T-cell (primary cell): ENCODE measurements at regions not wholly inside any gene's neighbourhood (a gene's known extent, or its start where the extent isn't known, plus 50 kb on each side); places are given as distances from the start of the nearest gene placed in this dataset.

Experiments
- ATAC-seq, 4 experiments: fragments of 200-7000 bp in 3 of 4; fragments of 150-1000 bp in 1 of 4; cut with Tn5 transposase; replicated peaks in 1 of 4; 1 replicate in 3 of 4; 2 replicates in 1 of 4; pipeline ENCODE4 v1.10.0; 2021; ENCODE audit warnings: moderate library complexity in 3 of 4, mild to moderate bottlenecking in 2 of 4, moderate number of reproducible peaks in 1 of 4
- CTCF ChIA-PET, 2 donors: fragments of 300-600 bp; sonication (Branson Sonifier 250); formaldehyde crosslinking; loops; one replicate each; lab custom pipeline; 2022; ENCODE audit warnings: antibody characterized with exemption in 2 of 2; lab: Charles Lee
- POLR2A ChIA-PET, 2 donors: fragments of 300-600 bp; sonication (Branson Sonifier 250); formaldehyde crosslinking; loops; one replicate each; lab custom pipeline; 2022; ENCODE audit warnings: antibody characterized with exemption in 2 of 2; lab: Charles Lee
- DNase-seq, 35 experiments: peaks; one replicate each; pipeline versions ENCODE4 v3.0.0 to v3.0.0-alpha.2; 2013 to 2023
- H3K27ac ChIP-seq: one replicate; pipeline ENCODE4 v1.5.1; 2013; ENCODE audit warnings: low read length
- H3K27me3 ChIP-seq, 2 experiments: replicated peaks in 1 of 2; 1 replicate in 1 of 2; 2 replicates in 1 of 2; pipeline versions ENCODE4 v1.6.1 to v1.7.0; 2013; ENCODE audit warnings: low read length in 1 of 2, mixed read lengths in 1 of 2; ENCODE audit not compliant: control insufficient read depth in 2 of 2, insufficient read depth in 2 of 2; ENCODE audit errors: extremely low read depth in 1 of 2
- H3K36me3 ChIP-seq, 2 donors: 1 replicate in 1 of 2; 2 replicates in 1 of 2; pipeline versions ENCODE4 v1.6.1 to v1.7.0; 2013; ENCODE audit warnings: low read length in 1 of 2; ENCODE audit not compliant: control insufficient read depth in 2 of 2, insufficient read depth in 1 of 2; ENCODE audit errors: extremely low read depth in 1 of 2
- H3K4me1 ChIP-seq, 2 experiments: 1 replicate in 1 of 2; 2 replicates in 1 of 2; pipeline versions ENCODE4 v1.6.1 to v1.7.0; 2013; ENCODE audit warnings: low read length in 2 of 2, mixed read lengths in 1 of 2; ENCODE audit not compliant: insufficient read depth in 2 of 2, control insufficient read depth in 1 of 2; ENCODE audit errors: extremely low read depth in 1 of 2
- H3K4me3 ChIP-seq, 2 donors: 1 replicate in 1 of 2; 2 replicates in 1 of 2; pipeline versions ENCODE4 v1.5.1 to v1.7.0; 2013; ENCODE audit warnings: mild to moderate bottlenecking in 2 of 2, low read length in 1 of 2, moderate library complexity in 1 of 2; ENCODE audit not compliant: control insufficient read depth in 1 of 2; ENCODE audit errors: extremely low read depth in 1 of 2
- H3K9me3 ChIP-seq: 2 replicates; pipeline ENCODE4 v1.7.0; 2013
- H3K27ac Mint-ChIP-seq, 2 donors: one replicate each; pipeline ENCODE4 v1.8.0; 2020 to 2021; ENCODE audit warnings: mild to moderate bottlenecking in 2 of 2, mixed read lengths in 2 of 2
- H3K27me3 Mint-ChIP-seq, 2 donors: one replicate each; pipeline ENCODE4 v1.8.0; 2021 to 2022; ENCODE audit warnings: mixed read lengths in 2 of 2
- H3K36me3 Mint-ChIP-seq: one replicate; pipeline ENCODE4 v1.8.0; 2021; ENCODE audit warnings: mixed read lengths
- H3K4me1 Mint-ChIP-seq, 3 donors: one replicate each; pipeline ENCODE4 v1.8.0; 2020 to 2022; ENCODE audit warnings: mixed read lengths in 3 of 3, mild to moderate bottlenecking in 1 of 3
- H3K4me3 Mint-ChIP-seq, 3 donors: one replicate each; pipeline ENCODE4 v1.8.0; 2020 to 2022; ENCODE audit warnings: mild to moderate bottlenecking in 3 of 3, mixed read lengths in 3 of 3, moderate library complexity in 3 of 3
- H3K9me3 Mint-ChIP-seq, 3 donors: one replicate each; pipeline ENCODE4 v1.8.0; 2020 to 2022; ENCODE audit warnings: mixed read lengths in 3 of 3
- WGBS: methylation state at CpG from one replicate; pipeline ENCODE4 v1.1.5; 2013; ENCODE audit warnings: missing lambda C conversion rate; ENCODE audit not compliant: insufficient coverage; 5-methylcytosine and 5-hydroxymethylcytosine counted together

DNA sequence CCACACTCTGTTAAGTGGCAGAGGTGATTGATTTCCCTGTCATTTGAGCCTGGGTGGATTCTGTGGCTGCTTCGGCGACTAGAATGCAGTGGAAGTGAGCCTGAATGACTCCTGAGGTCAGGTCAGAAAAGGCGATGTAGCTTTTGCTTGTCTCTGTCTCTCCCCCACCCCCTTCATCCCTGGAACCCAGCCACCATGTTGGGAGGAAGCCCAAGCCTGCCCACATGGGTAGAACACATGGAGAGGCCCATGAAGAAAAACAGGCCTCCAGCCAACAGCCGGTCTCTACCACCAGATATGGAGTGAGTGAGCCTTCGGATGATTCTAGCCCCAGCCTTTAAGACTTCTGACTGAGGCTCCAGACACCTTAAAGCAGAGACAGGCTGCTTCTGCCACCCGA is 181.0 kb downstream of the TFAP2C start:
- WGBS, result 82% methylated on average over 2 of the region's 6 CpGs
- H3K4me1 Mint-ChIP-seq, result no peaks in the 10 kb centered on the region
- H3K27ac ChIP-seq, result no peak overlapping the region
- DNase-seq (no peak), ATAC-seq (no peak)
- H3K4me3 Mint-ChIP-seq, result no peak overlapping the region
- H3K4me1 ChIP-seq, result no peaks in the 10 kb centered on the region
- no peaks in the 10 kb centered on the region for H3K36me3 ChIP-seq
- no peak overlapping the region for H3K27ac Mint-ChIP-seq
- ChIA-PET POLR2A (no interaction called here), CTCF (interaction anchor here in 1 of 2 donors (0.7 kb wide), 1 partner anchor 1672 kb away, joined by 3 read pairs; no protein-coding TSS in a partner anchor)
- peaks cover 25 to 31% of the 10 kb centered on the region in 2 donors for H3K27me3 Mint-ChIP-seq
- H3K36me3 Mint-ChIP-seq, result no peaks in the 10 kb centered on the region
- H3K27me3 ChIP-seq, result peaks cover 0 to 45% of the 10 kb centered on the region in 2 experiments
- peaks cover 0 to 9% (median 0%) of the 10 kb centered on the region in 3 donors for H3K9me3 Mint-ChIP-seq
- H3K4me3 ChIP-seq, result no peak overlapping the region
- H3K9me3 ChIP-seq, result no peaks in the 10 kb centered on the region

DNA sequence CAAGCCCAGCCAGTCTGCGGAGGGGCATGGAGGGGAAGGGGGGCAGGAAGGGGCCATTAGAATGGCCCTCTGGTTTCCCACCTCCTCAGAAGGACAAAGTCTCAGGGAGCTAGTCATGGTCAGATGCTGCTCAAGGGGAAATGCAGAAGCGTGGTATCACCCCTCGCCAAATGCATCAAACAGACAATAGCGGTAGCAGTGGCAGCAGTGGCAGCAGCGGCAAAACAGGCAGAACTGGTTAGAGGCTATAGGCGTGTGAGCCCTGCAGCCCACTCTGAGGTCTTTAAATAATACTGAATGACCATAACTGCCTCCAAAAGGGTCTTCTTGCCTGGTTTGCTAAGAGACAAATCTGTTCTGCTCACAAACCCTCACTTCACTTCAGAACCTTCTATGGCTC is 186.7 kb downstream of the TFAP2C start:
- Histone ChIP-seq H3K4me1 (no peaks in the 10 kb centered on the region), H3K36me3 (no peaks in the 10 kb centered on the region), H3K4me3 (no peak overlapping the region), H3K27me3 (peaks cover 2 to 4% of the 10 kb centered on the region in 2 experiments), H3K27ac (no peak overlapping the region), H3K9me3 (no peaks in the 10 kb centered on the region)
- peaks cover 0 to 22% of the 10 kb centered on the region in 2 donors for H3K27me3 Mint-ChIP-seq
- no peaks in the 10 kb centered on the region for H3K4me1 Mint-ChIP-seq
- ATAC-seq (no peak), DNase-seq (no peak)
- 58% methylated on average over 6 of the region's 6 CpGs for WGBS
- peaks cover 3 to 25% (median 7%) of the 10 kb centered on the region in 3 donors for H3K9me3 Mint-ChIP-seq
- ChIA-PET POLR2A (no interaction called here), CTCF (no interaction called here)
- H3K36me3 Mint-ChIP-seq, result no peaks in the 10 kb centered on the region
- no peak overlapping the region for H3K27ac Mint-ChIP-seq
- no peak overlapping the region for H3K4me3 Mint-ChIP-seq

DNA sequence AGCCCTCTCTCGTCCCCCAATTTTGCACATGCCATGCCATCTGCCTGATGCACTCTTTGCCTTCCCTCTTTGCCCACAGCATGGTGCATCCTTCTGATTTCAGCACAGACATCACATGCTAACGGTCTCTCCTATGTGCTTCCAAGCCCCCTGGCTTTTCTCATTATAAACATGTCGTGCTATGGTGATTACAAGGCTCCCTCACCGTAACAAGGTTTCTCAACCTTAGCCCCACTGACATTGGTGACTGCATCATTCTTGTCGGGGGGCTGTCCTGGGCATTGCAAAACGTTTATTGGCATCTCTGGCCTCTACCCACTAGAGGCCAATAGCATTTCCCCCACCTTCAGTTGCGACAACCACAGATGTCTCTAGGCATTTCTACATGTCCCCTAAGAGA is 187.2 kb downstream of the TFAP2C start:
- H3K36me3 ChIP-seq, result no peaks in the 10 kb centered on the region
- H3K36me3 Mint-ChIP-seq, result no peaks in the 10 kb centered on the region
- H3K27ac Mint-ChIP-seq, result no peak overlapping the region
- H3K27me3 ChIP-seq, result peaks cover 2 to 4% of the 10 kb centered on the region in 2 experiments
- no peak overlapping the region for H3K4me3 ChIP-seq
- CTCF ChIA-PET, result no interaction called here
- peaks cover 3 to 28% (median 7%) of the 10 kb centered on the region in 3 donors for H3K9me3 Mint-ChIP-seq
- no peaks in the 10 kb centered on the region for H3K4me1 ChIP-seq
- POLR2A ChIA-PET, result no interaction called here
- no peak for ATAC-seq
- H3K27me3 Mint-ChIP-seq, result peaks cover 0 to 23% of the 10 kb centered on the region in 2 donors
- WGBS, result 64% methylated on average over 6 of the region's 7 CpGs
- no peak overlapping the region for H3K4me3 Mint-ChIP-seq
- no peaks in the 10 kb centered on the region for H3K9me3 ChIP-seq
- DNase-seq, result no peak
- no peaks in the 10 kb centered on the region for H3K4me1 Mint-ChIP-seq
- no peak overlapping the region for H3K27ac ChIP-seq

DNA sequence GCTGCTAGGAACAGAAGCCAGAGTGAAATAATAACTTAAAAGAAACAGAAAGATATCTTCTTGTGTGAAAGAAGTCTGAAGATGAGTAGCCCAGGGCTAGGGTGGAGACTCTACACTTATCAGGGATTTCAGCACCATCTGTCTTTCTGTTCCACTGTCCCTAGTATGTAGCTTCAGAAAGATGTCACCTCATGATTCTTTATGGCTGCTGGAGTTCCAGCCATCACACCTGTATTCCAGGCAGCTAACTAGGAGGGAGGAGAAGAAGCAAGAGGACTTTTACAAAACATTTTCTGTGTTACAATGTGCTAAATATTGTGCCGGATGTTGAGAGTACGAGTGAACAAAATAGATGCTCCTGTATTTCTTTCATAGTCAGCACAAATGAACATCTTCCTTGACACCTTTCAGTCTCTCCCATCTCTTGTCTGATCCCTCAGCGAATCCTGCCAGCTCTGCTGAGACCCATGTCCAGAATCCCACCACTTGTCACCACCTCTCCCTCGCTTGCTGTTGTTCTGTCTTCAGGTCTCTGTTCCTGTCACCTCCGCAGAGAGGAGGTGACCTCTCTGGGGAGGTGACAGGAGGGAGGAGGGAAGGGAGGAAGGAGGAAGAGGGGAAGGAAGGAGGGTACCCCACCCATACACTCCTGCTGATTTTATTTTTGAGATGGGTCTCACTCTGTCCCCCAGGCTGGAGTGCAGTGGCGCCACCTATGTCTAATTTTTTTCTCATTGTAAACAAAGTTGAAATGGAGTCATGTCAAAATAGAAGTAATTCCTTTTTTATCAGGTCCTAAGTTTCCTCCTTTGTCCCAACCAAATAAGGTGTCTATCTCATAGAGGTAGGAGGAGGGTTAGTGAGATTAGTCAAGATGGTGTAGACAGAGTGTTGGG is 188.9 kb downstream of the TFAP2C start:
- DNase-seq (no peak), ATAC-seq (no peak)
- H3K27ac Mint-ChIP-seq, result no peak overlapping the region
- CTCF ChIA-PET, result no interaction called here
- Histone ChIP-seq H3K4me3 (no peak overlapping the region), H3K9me3 (no peaks in the 10 kb centered on the region), H3K4me1 (no peaks in the 10 kb centered on the region), H3K27me3 (peaks cover 2 to 4% of the 10 kb centered on the region in 2 experiments), H3K27ac (no peak overlapping the region), H3K36me3 (no peaks in the 10 kb centered on the region)
- no peaks in the 10 kb centered on the region for H3K4me1 Mint-ChIP-seq
- H3K36me3 Mint-ChIP-seq, result no peaks in the 10 kb centered on the region
- no peak overlapping the region for H3K4me3 Mint-ChIP-seq
- 78% methylated on average over 3 of the region's 6 CpGs for WGBS
- H3K27me3 Mint-ChIP-seq, result peaks cover 2 to 26% of the 10 kb centered on the region in 2 donors
- POLR2A ChIA-PET, result no interaction called here
- peaks cover 3 to 26% (median 7%) of the 10 kb centered on the region in 3 donors for H3K9me3 Mint-ChIP-seq

DNA sequence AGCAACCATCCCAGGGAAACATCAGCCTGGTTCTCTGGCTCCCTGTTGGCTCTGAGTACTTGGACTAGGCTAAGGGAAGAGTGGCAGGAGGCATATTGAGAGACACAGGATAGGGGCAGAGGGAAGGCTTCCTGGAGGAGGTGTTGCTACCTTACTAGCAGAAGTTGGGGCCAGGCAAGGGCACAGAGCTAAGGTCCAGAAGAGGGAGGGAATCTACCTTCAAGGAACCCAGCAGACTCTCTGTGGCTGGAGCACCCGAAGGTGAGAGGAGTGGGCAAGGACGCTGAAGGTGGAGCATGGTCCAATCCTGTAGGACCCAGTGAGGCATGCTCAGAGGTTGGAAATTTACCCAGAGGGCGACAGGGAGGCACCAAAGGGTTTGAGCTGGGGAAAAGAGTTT is 191.9 kb downstream of the TFAP2C start:
- DNase-seq (no peak), ATAC-seq (no peak)
- H3K36me3 ChIP-seq, result no peaks in the 10 kb centered on the region
- Mint-ChIP-seq H3K36me3 (no peaks in the 10 kb centered on the region), H3K27ac (no peak overlapping the region), H3K27me3 (peaks cover 2 to 29% of the 10 kb centered on the region in 2 donors), H3K4me3 (no peak overlapping the region), H3K4me1 (no peaks in the 10 kb centered on the region), H3K9me3 (peaks cover 3 to 27% (median 7%) of the 10 kb centered on the region in 3 donors)
- WGBS, result 61% methylated on average over 3 of the region's 3 CpGs
- no peaks in the 10 kb centered on the region for H3K9me3 ChIP-seq
- no peak overlapping the region for H3K27ac ChIP-seq
- POLR2A ChIA-PET, result no interaction called here
- CTCF ChIA-PET, result no interaction called here
- H3K4me1 ChIP-seq, result no peaks in the 10 kb centered on the region
- no peak overlapping the region for H3K4me3 ChIP-seq
- peaks cover 0 to 2% of the 10 kb centered on the region in 2 experiments for H3K27me3 ChIP-seq

DNA sequence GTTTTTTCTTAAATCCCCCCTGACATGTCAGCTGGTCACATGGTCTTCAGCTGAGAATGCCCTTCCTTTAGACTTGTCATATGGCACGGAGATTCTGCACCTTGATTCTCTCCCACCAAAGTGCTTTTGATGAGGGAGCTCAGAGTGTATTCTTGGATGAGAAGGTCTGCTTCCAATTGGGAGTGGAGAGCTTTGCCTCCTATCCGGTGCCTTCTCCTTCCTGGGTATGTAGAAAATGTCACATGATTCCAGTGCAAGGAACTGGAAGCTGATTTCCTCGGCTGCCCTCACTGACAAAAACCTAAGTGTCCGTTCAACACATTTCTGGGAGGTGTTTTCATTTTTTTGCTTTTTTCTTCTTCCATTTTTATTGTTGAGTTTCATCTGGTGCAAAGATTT is 197.2 kb downstream of the TFAP2C start:
- no peak overlapping the region for H3K27ac Mint-ChIP-seq
- H3K4me1 Mint-ChIP-seq, result no peaks in the 10 kb centered on the region
- Histone ChIP-seq H3K27me3 (peaks cover 6 to 21% of the 10 kb centered on the region in 2 experiments), H3K4me3 (no peak overlapping the region), H3K4me1 (no peaks in the 10 kb centered on the region), H3K9me3 (no peaks in the 10 kb centered on the region), H3K27ac (no peak overlapping the region), H3K36me3 (no peaks in the 10 kb centered on the region)
- H3K36me3 Mint-ChIP-seq, result no peaks in the 10 kb centered on the region
- ChIA-PET CTCF (no interaction called here), POLR2A (no interaction called here)
- ATAC-seq (no peak), DNase-seq (no peak)
- H3K9me3 Mint-ChIP-seq, result peaks cover 0 to 6% (median 0%) of the 10 kb centered on the region in 3 donors
- H3K4me3 Mint-ChIP-seq, result no peak overlapping the region
- H3K27me3 Mint-ChIP-seq, result peaks cover 22 to 32% of the 10 kb centered on the region in 2 donors
- WGBS, result 71% methylated on average over 1 of the region's 4 CpGs
